Breast epithelium (tissue), 3 donors: ENCODE measurements at regions not wholly inside any gene's neighbourhood (a gene's known extent, or its start where the extent isn't known, plus 50 kb on each side); places are given as distances from the start of the nearest gene placed in this dataset.

ENCODE experiments used
- POLR2A ChIP-seq: fragments of 450-650 bp; IDR thresholded peaks from one replicate; pipeline ENCODE4 v1.6.1; 2016; ENCODE audit warnings: antibody characterized with exemption, mild to moderate bottlenecking, moderate library complexity
- TF ChIP-seq, protein P1 (sequence below), 3 donors: fragments of 450-650 bp; IDR thresholded peaks; one replicate each; pipeline ENCODE4 v1.5.1; 2016 to 2017; ENCODE audit warnings: antibody characterized with exemption in 3 of 3, mild to moderate bottlenecking in 3 of 3, moderate library complexity in 3 of 3

DNA sequence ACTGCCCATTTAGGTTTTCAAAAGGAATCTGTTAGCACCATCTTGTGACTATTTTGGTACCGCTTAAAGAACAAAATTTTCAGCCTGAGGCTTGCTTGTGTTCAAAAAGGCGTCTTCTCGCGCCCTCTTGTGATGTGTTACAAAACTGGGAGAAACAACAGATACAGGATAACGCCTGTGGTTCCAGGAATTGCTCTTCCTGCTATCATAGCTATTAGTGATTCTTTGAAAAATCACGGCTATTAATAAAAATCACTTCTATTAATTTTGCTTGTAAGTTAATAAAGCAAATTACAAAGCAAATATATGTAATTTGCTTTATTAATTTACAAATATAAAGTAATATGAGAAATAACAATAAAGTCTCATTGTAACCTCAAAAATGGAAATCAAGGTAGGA lies 82.2 kb upstream of the ABCD3 start:
- no peak for TF ChIP-seq POLR2A
- TF ChIP-seq, protein P1, sequence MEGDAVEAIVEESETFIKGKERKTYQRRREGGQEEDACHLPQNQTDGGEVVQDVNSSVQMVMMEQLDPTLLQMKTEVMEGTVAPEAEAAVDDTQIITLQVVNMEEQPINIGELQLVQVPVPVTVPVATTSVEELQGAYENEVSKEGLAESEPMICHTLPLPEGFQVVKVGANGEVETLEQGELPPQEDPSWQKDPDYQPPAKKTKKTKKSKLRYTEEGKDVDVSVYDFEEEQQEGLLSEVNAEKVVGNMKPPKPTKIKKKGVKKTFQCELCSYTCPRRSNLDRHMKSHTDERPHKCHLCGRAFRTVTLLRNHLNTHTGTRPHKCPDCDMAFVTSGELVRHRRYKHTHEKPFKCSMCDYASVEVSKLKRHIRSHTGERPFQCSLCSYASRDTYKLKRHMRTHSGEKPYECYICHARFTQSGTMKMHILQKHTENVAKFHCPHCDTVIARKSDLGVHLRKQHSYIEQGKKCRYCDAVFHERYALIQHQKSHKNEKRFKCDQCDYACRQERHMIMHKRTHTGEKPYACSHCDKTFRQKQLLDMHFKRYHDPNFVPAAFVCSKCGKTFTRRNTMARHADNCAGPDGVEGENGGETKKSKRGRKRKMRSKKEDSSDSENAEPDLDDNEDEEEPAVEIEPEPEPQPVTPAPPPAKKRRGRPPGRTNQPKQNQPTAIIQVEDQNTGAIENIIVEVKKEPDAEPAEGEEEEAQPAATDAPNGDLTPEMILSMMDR (IDR thresholded peaks at IDR 0.05) = peak; percentile 79 to 97 (median 96)
